Fibroblast of villous mesenchyme (primary cell): ENCODE measurements at regions not wholly inside any gene's neighbourhood (a gene's known extent, or its start where the extent isn't known, plus 50 kb on each side); places are given as distances from the start of the nearest gene placed in this dataset.

Experiments
- DNase-seq: peaks from one replicate; pipeline ENCODE4 v3.0.0-alpha.2; 2010; ENCODE audit warnings: low read depth
- H3K4me3 ChIP-seq: 2 replicates; pipeline ENCODE4 v1.5.1; 2011; ENCODE audit warnings: low read depth, mild to moderate bottlenecking, low read length
- TF ChIP-seq, protein P1 (sequence below): IDR thresholded peaks from 2 replicates; pipeline ENCODE4 v1.5.1; 2012; ENCODE audit warnings: low read depth, mild to moderate bottlenecking, low read length; ENCODE audit not compliant: insufficient read depth

GRCh38 chr13:80010286-80010831 lies 330.6 kb downstream of the SPRY2 start:
- no peak for DNase-seq
- no peak overlapping the region for H3K4me3 ChIP-seq
- TF ChIP-seq, protein P1, sequence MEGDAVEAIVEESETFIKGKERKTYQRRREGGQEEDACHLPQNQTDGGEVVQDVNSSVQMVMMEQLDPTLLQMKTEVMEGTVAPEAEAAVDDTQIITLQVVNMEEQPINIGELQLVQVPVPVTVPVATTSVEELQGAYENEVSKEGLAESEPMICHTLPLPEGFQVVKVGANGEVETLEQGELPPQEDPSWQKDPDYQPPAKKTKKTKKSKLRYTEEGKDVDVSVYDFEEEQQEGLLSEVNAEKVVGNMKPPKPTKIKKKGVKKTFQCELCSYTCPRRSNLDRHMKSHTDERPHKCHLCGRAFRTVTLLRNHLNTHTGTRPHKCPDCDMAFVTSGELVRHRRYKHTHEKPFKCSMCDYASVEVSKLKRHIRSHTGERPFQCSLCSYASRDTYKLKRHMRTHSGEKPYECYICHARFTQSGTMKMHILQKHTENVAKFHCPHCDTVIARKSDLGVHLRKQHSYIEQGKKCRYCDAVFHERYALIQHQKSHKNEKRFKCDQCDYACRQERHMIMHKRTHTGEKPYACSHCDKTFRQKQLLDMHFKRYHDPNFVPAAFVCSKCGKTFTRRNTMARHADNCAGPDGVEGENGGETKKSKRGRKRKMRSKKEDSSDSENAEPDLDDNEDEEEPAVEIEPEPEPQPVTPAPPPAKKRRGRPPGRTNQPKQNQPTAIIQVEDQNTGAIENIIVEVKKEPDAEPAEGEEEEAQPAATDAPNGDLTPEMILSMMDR: no peak

- peak; percentile 21 for DNase-seq
- TF ChIP-seq, protein P1: no peak
- no peak overlapping the region for H3K4me3 ChIP-seq
Measured at GRCh38 chr13:80009760-80010159, 331.2 kb downstream of the SPRY2 start.

- TF ChIP-seq, protein P1: no peak
- no peak for DNase-seq
- no peak overlapping the region for H3K4me3 ChIP-seq
Measured at GRCh38 chr13:80006940-80007339, 334.0 kb downstream of the SPRY2 start.

GRCh38 chr13:80001510-80001842 lies 339.4 kb downstream of the SPRY2 start:
- no peak for DNase-seq
- TF ChIP-seq, protein P1: no peak

GRCh38 chr13:80000684-80001509 lies 340.0 kb downstream of the SPRY2 start:
- TF ChIP-seq, protein P1: no peak
- H3K4me3 ChIP-seq: no peak overlapping the region
- no peak for DNase-seq

More at GRCh38 chr13:80001510-80001842, 339.4 kb downstream of the SPRY2 start:
- no peak overlapping the region for H3K4me3 ChIP-seq

GRCh38 chr13:79999601-80000000 lies 341.3 kb downstream of the SPRY2 start:
- DNase-seq: no peak
- TF ChIP-seq, protein P1: no peak
- H3K4me3 ChIP-seq: no peak overlapping the region
